Neural cell (in vitro differentiated cells): ENCODE measurements at regions not wholly inside any gene's neighbourhood (a gene's known extent, or its start where the extent isn't known, plus 50 kb on each side); places are given as distances from the start of the nearest gene placed in this dataset.

ENCODE experiments used
- H2AFZ ChIP-seq: fragments of 200-600, 300-800 bp; sonication (generic), shearing (Covaris generic); 2 replicates; pipeline ENCODE4 v1.6.0; 2014; ENCODE audit warnings: low read depth, mild to moderate bottlenecking, antibody characterized with exemption, low read length, moderate library complexity
- H3F3A ChIP-seq: fragments of 200-600 bp; shearing (Covaris generic); 2 replicates; pipeline ENCODE4 v1.6.1; 2016; ENCODE audit warnings: mild to moderate bottlenecking, moderate library complexity, mixed read lengths, antibody characterized with exemption, low read length; ENCODE audit not compliant: insufficient read depth, poor library complexity, severe bottlenecking
- H3K27ac ChIP-seq: fragments of 200-600, 300-800 bp; sonication (generic), shearing (Covaris generic); 2 replicates; pipeline ENCODE4 v1.5.1; 2014; ENCODE audit warnings: mild to moderate bottlenecking, low read length, moderate library complexity
- H3K27me3 ChIP-seq: fragments of 300-800, 200-600 bp; sonication (generic), shearing (Covaris generic); 2 replicates; pipeline ENCODE4 v1.6.0; 2014; ENCODE audit warnings: mild to moderate bottlenecking, low read depth, low read length, moderate library complexity; ENCODE audit not compliant: insufficient read depth
- H3K36me3 ChIP-seq: fragments of 300-800, 200-600 bp; sonication (generic), shearing (Covaris generic); 2 replicates; pipeline ENCODE4 v1.5.1; 2014; ENCODE audit warnings: mild to moderate bottlenecking, antibody characterized with exemption, low read length, moderate library complexity; ENCODE audit not compliant: insufficient read depth
- H3K4me2 ChIP-seq: fragments of 300-800, 200-600 bp; sonication (generic), shearing (Covaris generic); 2 replicates; pipeline ENCODE4 v1.6.0; 2014; ENCODE audit warnings: mild to moderate bottlenecking, low read length
- H3K4me3 ChIP-seq: fragments of 300-800, 200-600 bp; sonication (generic), shearing (Covaris generic); 2 replicates; pipeline ENCODE4 v1.5.1; 2014; ENCODE audit warnings: mild to moderate bottlenecking, low read length, moderate library complexity
- H3K79me2 ChIP-seq: fragments of 200-600 bp; shearing (Covaris generic); replicated peaks from 2 replicates; pipeline ENCODE4 v1.6.0; 2014; ENCODE audit warnings: mild to moderate bottlenecking, low read length, moderate library complexity; ENCODE audit not compliant: insufficient read depth
- H3K9ac ChIP-seq: fragments of 300-800, 200-600 bp; sonication (generic), shearing (Covaris generic); 2 replicates; pipeline ENCODE4 v1.6.1; 2016; ENCODE audit warnings: mild to moderate bottlenecking, low read length, mixed read lengths
- H3K9me2 ChIP-seq: fragments of 200-600 bp; shearing (Covaris generic); 2 replicates; pipeline ENCODE4 v1.6.1; 2016; ENCODE audit warnings: mild to moderate bottlenecking, low read length, mixed read lengths; ENCODE audit not compliant: insufficient read depth
- H3K9me3 ChIP-seq: fragments of 200-600, 300-800 bp; sonication (generic), shearing (Covaris generic); 2 replicates; pipeline ENCODE4 v1.6.1; 2016; ENCODE audit warnings: mild to moderate bottlenecking, mixed run types, low read length, moderate library complexity, mixed read lengths
- H4K20me1 ChIP-seq: fragments of 200-600 bp; shearing (Covaris generic); 2 replicates; pipeline ENCODE4 v1.6.1; 2016; ENCODE audit warnings: mild to moderate bottlenecking, mixed run types; ENCODE audit not compliant: insufficient read depth
- EP300 ChIP-seq: fragments of 450-650 bp; conservative IDR thresholded peaks from 2 replicates; pipeline ENCODE4 v1.6.1; 2014; ENCODE audit warnings: antibody characterized with exemption, mild to moderate bottlenecking, moderate library complexity; ENCODE audit not compliant: poor library complexity, severe bottlenecking
- EZH2 ChIP-seq: fragments of 200-600, 300-800 bp; shearing (Covaris generic), sonication (generic); IDR thresholded peaks from 2 replicates; pipeline ENCODE4 v1.6.1; 2014; ENCODE audit warnings: antibody characterized with exemption, low read length, borderline replicate concordance, mild to moderate bottlenecking; ENCODE audit not compliant: insufficient read depth, poor library complexity, severe bottlenecking
- MXI1 ChIP-seq: fragments of 450-650 bp; conservative IDR thresholded peaks from 2 replicates; pipeline ENCODE4 v1.6.1; 2014; ENCODE audit warnings: antibody characterized with exemption, mild to moderate bottlenecking; ENCODE audit not compliant: poor library complexity, severe bottlenecking
- POLR2AphosphoS5 ChIP-seq: IDR thresholded peaks from 2 replicates; pipeline ENCODE4 v1.6.1; 2012
- RAD21 ChIP-seq: fragments of 450-650 bp; conservative IDR thresholded peaks from 2 replicates; pipeline ENCODE4 v1.6.1; 2014; ENCODE audit warnings: antibody characterized with exemption, mild to moderate bottlenecking, moderate library complexity
- SMC3 ChIP-seq: fragments of 450-650 bp; conservative IDR thresholded peaks from 2 replicates; pipeline ENCODE4 v1.6.1; 2014; ENCODE audit warnings: antibody characterized with exemption, mild to moderate bottlenecking, moderate library complexity; ENCODE audit not compliant: poor library complexity
- TAF1 ChIP-seq: IDR thresholded peaks from 2 replicates; pipeline ENCODE4 v1.6.1; 2012; ENCODE audit warnings: low read depth
- TF ChIP-seq, protein P1 (sequence below): fragments of 450-650 bp; IDR thresholded peaks from 2 replicates; pipeline ENCODE4 v1.5.1; 2014; ENCODE audit warnings: antibody characterized with exemption, mild to moderate bottlenecking, moderate library complexity; ENCODE audit not compliant: poor library complexity, severe bottlenecking
- TF ChIP-seq, protein P2 (sequence below): IDR thresholded peaks from 2 replicates; pipeline ENCODE4 v1.6.1; 2012; ENCODE audit warnings: borderline replicate concordance

DNA sequence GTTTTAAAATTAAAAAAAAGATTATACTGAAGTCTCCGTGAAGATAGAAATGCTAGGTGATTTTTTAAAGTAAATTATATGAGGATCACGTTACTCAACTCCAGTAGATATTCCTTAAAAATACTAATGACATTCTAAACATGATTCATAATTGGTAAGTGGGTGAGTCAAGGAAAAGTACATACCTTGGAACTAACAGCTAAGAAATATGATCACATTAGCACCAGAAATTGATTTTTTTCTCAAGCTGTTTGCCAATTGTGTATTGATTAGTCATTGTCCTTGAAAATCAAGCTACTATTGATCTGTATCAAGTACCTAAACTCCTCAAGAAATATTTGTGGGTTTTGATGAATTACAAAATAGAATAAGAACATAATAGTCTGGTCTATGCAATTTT lies 362.6 kb upstream of the PPP1R2C start:
- no peak for TF ChIP-seq MXI1
- Histone ChIP-seq H3K9me3 (no peaks in the 10 kb centered on the region), H3K4me2 (no peak overlapping the region), H3K79me2 (no peaks in the 10 kb centered on the region), H3K9me2 (no peaks in the 10 kb centered on the region), H2AFZ (no peak overlapping the region), H3K27me3 (no peaks in the 10 kb centered on the region), H3K36me3 (no peaks in the 10 kb centered on the region), H3K27ac (no peak overlapping the region), H3K4me3 (no peak overlapping the region), H3K9ac (no peak overlapping the region), H4K20me1 (no peaks in the 10 kb centered on the region), H3F3A (no peaks in the 10 kb centered on the region)

DNA sequence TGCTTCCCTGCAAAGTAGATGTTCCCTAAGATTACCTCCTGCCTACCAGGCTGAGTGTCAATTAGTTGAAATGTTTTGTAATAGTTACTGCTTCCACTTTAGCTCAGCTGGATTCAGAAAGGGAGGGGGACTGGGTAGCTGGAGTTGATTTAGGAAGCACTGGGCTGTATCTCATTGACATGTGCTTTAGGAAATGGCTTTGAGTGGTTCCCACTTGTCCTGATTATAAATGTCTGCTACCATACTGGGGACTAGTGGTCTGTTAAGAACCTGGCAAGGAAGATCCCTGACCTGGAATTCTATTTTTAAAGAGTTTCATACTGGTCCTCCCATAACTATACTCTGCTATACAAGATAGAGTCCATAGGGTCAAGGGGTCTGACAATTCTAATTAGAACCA lies 363.9 kb upstream of the PPP1R2C start:
- no peaks in the 10 kb centered on the region for H3K9me2 ChIP-seq
- no peak for TF ChIP-seq POLR2AphosphoS5
- no peak for TF ChIP-seq EP300
- no peaks in the 10 kb centered on the region for H3K79me2 ChIP-seq
- H3K9ac ChIP-seq, result no peak overlapping the region
- H3K4me2 ChIP-seq, result no peak overlapping the region
- H3K36me3 ChIP-seq, result no peaks in the 10 kb centered on the region
- no peak overlapping the region for H3K4me3 ChIP-seq
- no peaks in the 10 kb centered on the region for H4K20me1 ChIP-seq
- no peaks in the 10 kb centered on the region for H3F3A ChIP-seq
- H3K27me3 ChIP-seq, result no peaks in the 10 kb centered on the region
- no peak overlapping the region for H2AFZ ChIP-seq
- H3K9me3 ChIP-seq, result no peaks in the 10 kb centered on the region
- no peak overlapping the region for H3K27ac ChIP-seq

DNA sequence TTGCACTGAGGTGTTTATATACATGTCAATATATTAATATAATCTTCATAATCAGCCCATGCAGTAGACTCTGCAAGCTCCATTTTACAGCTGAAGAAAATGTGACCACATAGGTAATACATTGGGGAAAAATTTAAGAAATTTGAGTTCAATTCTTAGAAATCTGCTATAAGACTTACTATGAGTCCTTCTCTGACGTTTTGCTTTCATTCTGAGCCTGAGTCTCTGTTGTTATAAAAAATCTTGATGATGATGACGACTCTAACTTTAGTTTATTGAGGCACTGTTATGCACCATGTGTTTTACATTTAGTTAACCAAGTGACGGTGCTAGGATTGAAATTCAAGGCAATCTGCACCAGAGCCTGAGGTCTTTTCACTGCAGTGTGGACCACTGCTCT lies 370.3 kb upstream of the PPP1R2C start:
- Histone ChIP-seq H4K20me1 (no peaks in the 10 kb centered on the region), H3K27me3 (no peaks in the 10 kb centered on the region), H3F3A (no peaks in the 10 kb centered on the region), H3K9me2 (no peaks in the 10 kb centered on the region), H3K79me2 (no peaks in the 10 kb centered on the region), H3K4me3 (no peak overlapping the region), H3K9ac (no peak overlapping the region), H2AFZ (no peak overlapping the region), H3K36me3 (no peaks in the 10 kb centered on the region), H3K4me2 (no peak overlapping the region), H3K27ac (no peak overlapping the region), H3K9me3 (no peaks in the 10 kb centered on the region)
- TF ChIP-seq SMC3, result no peak
- TF ChIP-seq EZH2, result no peak
- TF ChIP-seq, protein P1, sequence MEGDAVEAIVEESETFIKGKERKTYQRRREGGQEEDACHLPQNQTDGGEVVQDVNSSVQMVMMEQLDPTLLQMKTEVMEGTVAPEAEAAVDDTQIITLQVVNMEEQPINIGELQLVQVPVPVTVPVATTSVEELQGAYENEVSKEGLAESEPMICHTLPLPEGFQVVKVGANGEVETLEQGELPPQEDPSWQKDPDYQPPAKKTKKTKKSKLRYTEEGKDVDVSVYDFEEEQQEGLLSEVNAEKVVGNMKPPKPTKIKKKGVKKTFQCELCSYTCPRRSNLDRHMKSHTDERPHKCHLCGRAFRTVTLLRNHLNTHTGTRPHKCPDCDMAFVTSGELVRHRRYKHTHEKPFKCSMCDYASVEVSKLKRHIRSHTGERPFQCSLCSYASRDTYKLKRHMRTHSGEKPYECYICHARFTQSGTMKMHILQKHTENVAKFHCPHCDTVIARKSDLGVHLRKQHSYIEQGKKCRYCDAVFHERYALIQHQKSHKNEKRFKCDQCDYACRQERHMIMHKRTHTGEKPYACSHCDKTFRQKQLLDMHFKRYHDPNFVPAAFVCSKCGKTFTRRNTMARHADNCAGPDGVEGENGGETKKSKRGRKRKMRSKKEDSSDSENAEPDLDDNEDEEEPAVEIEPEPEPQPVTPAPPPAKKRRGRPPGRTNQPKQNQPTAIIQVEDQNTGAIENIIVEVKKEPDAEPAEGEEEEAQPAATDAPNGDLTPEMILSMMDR, result no peak
- no peak for TF ChIP-seq MXI1
- no peak for TF ChIP-seq POLR2AphosphoS5
- TF ChIP-seq, protein P2, sequence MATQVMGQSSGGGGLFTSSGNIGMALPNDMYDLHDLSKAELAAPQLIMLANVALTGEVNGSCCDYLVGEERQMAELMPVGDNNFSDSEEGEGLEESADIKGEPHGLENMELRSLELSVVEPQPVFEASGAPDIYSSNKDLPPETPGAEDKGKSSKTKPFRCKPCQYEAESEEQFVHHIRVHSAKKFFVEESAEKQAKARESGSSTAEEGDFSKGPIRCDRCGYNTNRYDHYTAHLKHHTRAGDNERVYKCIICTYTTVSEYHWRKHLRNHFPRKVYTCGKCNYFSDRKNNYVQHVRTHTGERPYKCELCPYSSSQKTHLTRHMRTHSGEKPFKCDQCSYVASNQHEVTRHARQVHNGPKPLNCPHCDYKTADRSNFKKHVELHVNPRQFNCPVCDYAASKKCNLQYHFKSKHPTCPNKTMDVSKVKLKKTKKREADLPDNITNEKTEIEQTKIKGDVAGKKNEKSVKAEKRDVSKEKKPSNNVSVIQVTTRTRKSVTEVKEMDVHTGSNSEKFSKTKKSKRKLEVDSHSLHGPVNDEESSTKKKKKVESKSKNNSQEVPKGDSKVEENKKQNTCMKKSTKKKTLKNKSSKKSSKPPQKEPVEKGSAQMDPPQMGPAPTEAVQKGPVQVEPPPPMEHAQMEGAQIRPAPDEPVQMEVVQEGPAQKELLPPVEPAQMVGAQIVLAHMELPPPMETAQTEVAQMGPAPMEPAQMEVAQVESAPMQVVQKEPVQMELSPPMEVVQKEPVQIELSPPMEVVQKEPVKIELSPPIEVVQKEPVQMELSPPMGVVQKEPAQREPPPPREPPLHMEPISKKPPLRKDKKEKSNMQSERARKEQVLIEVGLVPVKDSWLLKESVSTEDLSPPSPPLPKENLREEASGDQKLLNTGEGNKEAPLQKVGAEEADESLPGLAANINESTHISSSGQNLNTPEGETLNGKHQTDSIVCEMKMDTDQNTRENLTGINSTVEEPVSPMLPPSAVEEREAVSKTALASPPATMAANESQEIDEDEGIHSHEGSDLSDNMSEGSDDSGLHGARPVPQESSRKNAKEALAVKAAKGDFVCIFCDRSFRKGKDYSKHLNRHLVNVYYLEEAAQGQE, result no peak
- TF ChIP-seq EP300, result no peak
- TF ChIP-seq RAD21, result no peak
- no peak for TF ChIP-seq TAF1
